T-helper 1 cell treated with Interleukin-12 subunit alpha and Interleukin-12 subunit beta and Interleukin-4 antibody, amounts not matched to agents 30 μg/mL and 1 μg/mL, for 36 hours (primary cell): ENCODE measurements at regions not wholly inside any gene's neighbourhood (a gene's known extent, or its start where the extent isn't known, plus 50 kb on each side); places are given as distances from the start of the nearest gene placed in this dataset.

Experiments used
- H3K27ac Mint-ChIP-seq: one replicate; pipeline ENCODE4 v1.8.0; 2021; ENCODE audit warnings: mild to moderate bottlenecking, mixed read lengths
- H3K27me3 Mint-ChIP-seq: one replicate; pipeline ENCODE4 v1.8.0; 2021; ENCODE audit warnings: low read depth, mixed read lengths
- H3K36me3 Mint-ChIP-seq: one replicate; pipeline ENCODE4 v1.8.0; 2021; ENCODE audit warnings: low read depth, mixed read lengths
- H3K4me1 Mint-ChIP-seq: one replicate; pipeline ENCODE4 v1.8.0; 2021; ENCODE audit warnings: low read depth, mixed read lengths
- H3K4me3 Mint-ChIP-seq: one replicate; pipeline ENCODE4 v1.8.0; 2021; ENCODE audit warnings: mild to moderate bottlenecking, moderate library complexity, mixed read lengths
- H3K9me3 Mint-ChIP-seq: one replicate; pipeline ENCODE4 v1.8.0; 2021; ENCODE audit warnings: mixed read lengths

GRCh38 chr4:14850455-14851097, 151.7 kb upstream of the CPEB2 start:
- H3K36me3 Mint-ChIP-seq = peaks cover 9% of the 10 kb centered on the region
- H3K27me3 Mint-ChIP-seq = no peaks in the 10 kb centered on the region
- H3K4me1 Mint-ChIP-seq = peaks cover 10% of the 10 kb centered on the region
- H3K4me3 Mint-ChIP-seq = no peak overlapping the region
- no peak overlapping the region for H3K27ac Mint-ChIP-seq
- H3K9me3 Mint-ChIP-seq = peaks cover 19% of the 10 kb centered on the region

GRCh38 chr4:14853176-14853943, 148.9 kb upstream of the CPEB2 start:
- Mint-ChIP-seq H3K9me3 (peaks cover 28% of the 10 kb centered on the region), H3K4me3 (no peak overlapping the region), H3K36me3 (peaks cover 6% of the 10 kb centered on the region), H3K4me1 (peaks cover 25% of the 10 kb centered on the region), H3K27me3 (no peaks in the 10 kb centered on the region), H3K27ac (no peak overlapping the region)

GRCh38 chr4:14855719-14856061, 146.6 kb upstream of the CPEB2 start:
- Mint-ChIP-seq H3K9me3 (peaks cover 28% of the 10 kb centered on the region), H3K27me3 (no peaks in the 10 kb centered on the region), H3K4me3 (no peak overlapping the region), H3K4me1 (peaks cover 22% of the 10 kb centered on the region), H3K36me3 (peaks cover 6% of the 10 kb centered on the region), H3K27ac (peak overlapping the region; percentile 64)

- peaks cover 19% of the 10 kb centered on the region for H3K4me1 Mint-ChIP-seq
- peaks cover 6% of the 10 kb centered on the region for H3K36me3 Mint-ChIP-seq
- H3K27ac Mint-ChIP-seq = peak overlapping the region; percentile 64
- peak overlapping the region; percentile 15 for H3K4me3 Mint-ChIP-seq
- no peaks in the 10 kb centered on the region for H3K27me3 Mint-ChIP-seq
- H3K9me3 Mint-ChIP-seq = peaks cover 28% of the 10 kb centered on the region
Observed at GRCh38 chr4:14856062-14856933, 146.0 kb upstream of the CPEB2 start.

- Mint-ChIP-seq H3K36me3 (peaks cover 6% of the 10 kb centered on the region), H3K4me3 (no peak overlapping the region), H3K27ac (no peak overlapping the region), H3K27me3 (no peaks in the 10 kb centered on the region), H3K9me3 (peaks cover 30% of the 10 kb centered on the region), H3K4me1 (peaks cover 19% of the 10 kb centered on the region)
Observed at GRCh38 chr4:14856934-14857235, 145.4 kb upstream of the CPEB2 start.

- Mint-ChIP-seq H3K27ac (no peak overlapping the region), H3K9me3 (peaks cover 28% of the 10 kb centered on the region), H3K27me3 (no peaks in the 10 kb centered on the region), H3K4me3 (no peak overlapping the region), H3K36me3 (peaks cover 6% of the 10 kb centered on the region), H3K4me1 (peaks cover 19% of the 10 kb centered on the region)
Observed at GRCh38 chr4:14857475-14857874, 144.8 kb upstream of the CPEB2 start.

- Mint-ChIP-seq H3K4me3 (no peak overlapping the region), H3K27me3 (no peaks in the 10 kb centered on the region), H3K36me3 (peaks cover 6% of the 10 kb centered on the region), H3K4me1 (peaks cover 19% of the 10 kb centered on the region), H3K9me3 (peaks cover 27% of the 10 kb centered on the region), H3K27ac (no peak overlapping the region)
Observed at GRCh38 chr4:14857981-14858380, 144.3 kb upstream of the CPEB2 start.

- no peak overlapping the region for H3K4me3 Mint-ChIP-seq
- H3K27ac Mint-ChIP-seq = no peak overlapping the region
- H3K27me3 Mint-ChIP-seq = peaks cover 8% of the 10 kb centered on the region
Observed at GRCh38 chr4:14862891-14863290, 139.4 kb upstream of the CPEB2 start.

GRCh38 chr4:14863418-14864364, 138.6 kb upstream of the CPEB2 start:
- Mint-ChIP-seq H3K27ac (no peak overlapping the region), H3K4me3 (no peak overlapping the region)

More at GRCh38 chr4:14862891-14863290, 139.4 kb upstream of the CPEB2 start:
- no peaks in the 10 kb centered on the region for H3K36me3 Mint-ChIP-seq
- peaks cover 4% of the 10 kb centered on the region for H3K9me3 Mint-ChIP-seq
- no peaks in the 10 kb centered on the region for H3K4me1 Mint-ChIP-seq

GRCh38 chr4:14864365-14865030, 137.8 kb upstream of the CPEB2 start:
- Mint-ChIP-seq H3K4me1 (no peaks in the 10 kb centered on the region), H3K27ac (no peak overlapping the region), H3K27me3 (peaks cover 8% of the 10 kb centered on the region), H3K9me3 (peaks cover 4% of the 10 kb centered on the region), H3K36me3 (no peaks in the 10 kb centered on the region), H3K4me3 (no peak overlapping the region)

More at GRCh38 chr4:14863418-14864364, 138.6 kb upstream of the CPEB2 start:
- peaks cover 8% of the 10 kb centered on the region for H3K27me3 Mint-ChIP-seq
- H3K4me1 Mint-ChIP-seq = no peaks in the 10 kb centered on the region
- peaks cover 4% of the 10 kb centered on the region for H3K9me3 Mint-ChIP-seq
- no peaks in the 10 kb centered on the region for H3K36me3 Mint-ChIP-seq

- H3K27ac Mint-ChIP-seq = no peak overlapping the region
- H3K4me1 Mint-ChIP-seq = no peaks in the 10 kb centered on the region
- peaks cover 4% of the 10 kb centered on the region for H3K9me3 Mint-ChIP-seq
- peaks cover 8% of the 10 kb centered on the region for H3K27me3 Mint-ChIP-seq
- H3K36me3 Mint-ChIP-seq = no peaks in the 10 kb centered on the region
- H3K4me3 Mint-ChIP-seq = no peak overlapping the region
Observed at GRCh38 chr4:14865031-14865366, 137.3 kb upstream of the CPEB2 start.

GRCh38 chr4:14865804-14866203, 136.5 kb upstream of the CPEB2 start:
- Mint-ChIP-seq H3K4me3 (no peak overlapping the region), H3K27me3 (peaks cover 8% of the 10 kb centered on the region), H3K9me3 (peaks cover 4% of the 10 kb centered on the region), H3K4me1 (no peaks in the 10 kb centered on the region), H3K36me3 (no peaks in the 10 kb centered on the region), H3K27ac (no peak overlapping the region)

GRCh38 chr4:14867847-14868246, 134.4 kb upstream of the CPEB2 start:
- Mint-ChIP-seq H3K36me3 (no peaks in the 10 kb centered on the region), H3K4me1 (no peaks in the 10 kb centered on the region), H3K9me3 (no peaks in the 10 kb centered on the region), H3K27me3 (peaks cover 8% of the 10 kb centered on the region), H3K4me3 (no peak overlapping the region), H3K27ac (no peak overlapping the region)
